H1 (cell line): ENCODE measurements at regions not wholly inside any gene's neighbourhood (a gene's known extent, or its start where the extent isn't known, plus 50 kb on each side); places are given as distances from the start of the nearest gene placed in this dataset.

ENCODE experiments used
- CTCF ChIA-PET: fragments of 300-600 bp; sonication (Branson Sonifier 250); formaldehyde crosslinking; loops from one replicate; lab custom pipeline; 2021; ENCODE audit not compliant: partially characterized antibody; lab: Charles Lee
- POLR2A ChIA-PET: fragments of 300-600 bp; sonication (Branson Sonifier 250); formaldehyde crosslinking; loops from one replicate; lab custom pipeline; 2021; ENCODE audit warnings: inconsistent platforms; ENCODE audit not compliant: partially characterized antibody; lab: Charles Lee
- DNase-seq, 2 experiments: peaks; one replicate each; pipeline versions ENCODE4 v3.0.0 to v3.0.0-alpha.2; 2010 to 2022; ENCODE audit warnings: low spot score in 2 of 2, low read depth in 1 of 2, mixed read lengths in 1 of 2
- FAIRE-seq: peaks from 2 replicates; lab custom pipeline; 2011; peaks lifted over from hg19 to GRCh38; lab: Jason Lieb, UNC
- H2AFZ ChIP-seq: 2 replicates; pipeline ENCODE4 v1.8.1; 2012; ENCODE audit warnings: low read length, inconsistent platforms
- H2AK5ac ChIP-seq: 2 replicates; pipeline ENCODE4 v1.6.1; 2013; ENCODE audit warnings: low read depth, low read length
- H2BK120ac ChIP-seq: replicated peaks from 2 replicates; pipeline ENCODE3; 2013; ENCODE audit warnings: low read depth, low read length, inconsistent platforms
- H2BK12ac ChIP-seq: 2 replicates; pipeline ENCODE4 v1.6.1; 2013; ENCODE audit warnings: low read depth, low read length
- H2BK15ac ChIP-seq: 2 replicates; pipeline ENCODE4 v1.6.1; 2013; ENCODE audit warnings: low read length
- H2BK20ac ChIP-seq: 2 replicates; pipeline ENCODE4 v1.6.1; 2013; ENCODE audit warnings: low read length
- H2BK5ac ChIP-seq: 2 replicates; pipeline ENCODE4 v1.6.1; 2013; ENCODE audit warnings: low read depth, low read length
- H3K14ac ChIP-seq: 2 replicates; pipeline ENCODE4 v1.6.1; 2013; ENCODE audit warnings: inconsistent platforms; ENCODE audit not compliant: insufficient read length
- H3K18ac ChIP-seq: 2 replicates; pipeline ENCODE4 v1.6.1; 2013; ENCODE audit warnings: low read length; ENCODE audit errors: extremely low read depth
- H3K23ac ChIP-seq: 2 replicates; pipeline ENCODE4 v1.6.1; 2013; ENCODE audit warnings: inconsistent platforms; ENCODE audit not compliant: insufficient read length
- H3K23me2 ChIP-seq: 2 replicates; pipeline ENCODE4 v1.6.1; 2013; ENCODE audit warnings: low read depth, low read length
- H3K27ac ChIP-seq: 2 replicates; pipeline ENCODE4 v1.6.1; 2011; ENCODE audit warnings: low read depth, low read length, inconsistent platforms
- H3K27me3 ChIP-seq, 4 experiments: replicated peaks in 1 of 4; 1 replicate in 1 of 4; 2 replicates in 3 of 4; pipeline versions ENCODE4 v1.6.1 to v1.8.1; 2011 to 2013; ENCODE audit warnings: low read length in 3 of 4, mild to moderate bottlenecking in 3 of 4, inconsistent platforms in 2 of 4, mixed read lengths in 2 of 4, moderate library complexity in 1 of 4; ENCODE audit not compliant: control insufficient read depth in 3 of 4, insufficient read depth in 3 of 4; ENCODE audit errors: extremely low read depth in 1 of 4
- H3K36me3 ChIP-seq, 4 experiments: 2 replicates each; pipeline versions ENCODE4 v1.6.1 to v1.8.1; 2011 to 2013; ENCODE audit warnings: mild to moderate bottlenecking in 4 of 4, low read length in 3 of 4, moderate library complexity in 2 of 4, control low read depth in 1 of 4, inconsistent platforms in 1 of 4; ENCODE audit not compliant: insufficient read depth in 4 of 4, control insufficient read depth in 2 of 4
- H3K4ac ChIP-seq: replicated peaks from 2 replicates; pipeline ENCODE3; 2013; ENCODE audit warnings: low read length, low read depth, mixed read lengths, inconsistent platforms; ENCODE audit not compliant: insufficient read length
- H3K4me1 ChIP-seq, 4 experiments: replicated peaks in 1 of 4; 1 replicate in 1 of 4; 2 replicates in 3 of 4; pipeline versions ENCODE4 v1.6.1 to v1.8.1; 2011 to 2013; ENCODE audit warnings: low read length in 3 of 4, inconsistent platforms in 2 of 4, mixed read lengths in 1 of 4; ENCODE audit not compliant: insufficient read depth in 4 of 4, control insufficient read depth in 3 of 4
- H3K4me2 ChIP-seq, 2 experiments: 2 replicates each; pipeline versions ENCODE4 v1.6.1 to v1.8.1; 2011 to 2013; ENCODE audit warnings: low read depth in 2 of 2, low read length in 2 of 2, control low read depth in 1 of 2, inconsistent platforms in 1 of 2, mild to moderate bottlenecking in 1 of 2; ENCODE audit not compliant: insufficient read depth in 1 of 2
- H3K4me3 ChIP-seq, 4 experiments: fragments of 200-600, 300-600 bp in 1 of 4; sonication (generic), shearing (Covaris generic), sonication (Bioruptor Twin) in 1 of 4; 2 replicates each; pipeline versions ENCODE4 v1.5.1 to v1.8.1; 2011 to 2016; ENCODE audit warnings: low read length in 4 of 4, low read depth in 3 of 4, control low read depth in 2 of 4, inconsistent platforms in 2 of 4, mild to moderate bottlenecking in 2 of 4, mixed read lengths in 1 of 4, moderate library complexity in 1 of 4; ENCODE audit not compliant: insufficient read depth in 2 of 4; ENCODE audit errors: extremely low read depth in 1 of 4
- H3K56ac ChIP-seq: replicated peaks from 2 replicates; pipeline ENCODE3; 2013; ENCODE audit warnings: low read depth, mild to moderate bottlenecking, mixed read lengths, low read length, inconsistent platforms; ENCODE audit not compliant: insufficient read length
- H3K79me1 ChIP-seq: 2 replicates; pipeline ENCODE4 v1.6.1; 2013; ENCODE audit warnings: low read depth, low read length, control low read depth
- H3K79me2 ChIP-seq, 2 experiments: 2 replicates each; pipeline versions ENCODE4 v1.6.1 to v1.8.1; 2012 to 2013; ENCODE audit warnings: low read length in 2 of 2, mild to moderate bottlenecking in 2 of 2, inconsistent platforms in 1 of 2; ENCODE audit not compliant: insufficient read depth in 2 of 2, control insufficient read depth in 1 of 2
- H3K9ac ChIP-seq, 4 experiments: replicated peaks in 1 of 4; 1 replicate in 1 of 4; 2 replicates in 3 of 4; pipeline versions ENCODE4 v1.6.1 to v1.8.1; 2011 to 2013; ENCODE audit warnings: low read depth in 3 of 4, low read length in 3 of 4, control low read depth in 2 of 4, mild to moderate bottlenecking in 2 of 4, moderate library complexity in 2 of 4, inconsistent platforms in 1 of 4; ENCODE audit errors: extremely low read depth in 1 of 4
- H3K9me3 ChIP-seq, 2 experiments: 2 replicates each; pipeline versions ENCODE4 v1.6.1 to v1.8.1; 2012 to 2013; ENCODE audit warnings: mild to moderate bottlenecking in 2 of 2, moderate library complexity in 2 of 2, control low read depth in 1 of 2, inconsistent platforms in 1 of 2, low read depth in 1 of 2, low read length in 1 of 2, mixed read lengths in 1 of 2; ENCODE audit not compliant: insufficient read depth in 2 of 2
- H4K20me1 ChIP-seq, 2 experiments: replicated peaks in 1 of 2; 2 replicates each; pipeline versions ENCODE3 to v1.8.1; 2011 to 2013; ENCODE audit warnings: inconsistent platforms in 2 of 2, low read length in 2 of 2, mild to moderate bottlenecking in 1 of 2; ENCODE audit not compliant: insufficient read depth in 2 of 2, control insufficient read depth in 1 of 2
- H4K5ac ChIP-seq: 2 replicates; pipeline ENCODE4 v1.6.1; 2013; ENCODE audit warnings: low read length, low read depth, mixed read lengths, inconsistent platforms; ENCODE audit not compliant: insufficient read length
- H4K8ac ChIP-seq: 2 replicates; pipeline ENCODE4 v1.8.0; 2013; ENCODE audit warnings: mild to moderate bottlenecking, moderate library complexity, low read length, inconsistent platforms; ENCODE audit not compliant: insufficient read depth; ENCODE audit errors: extremely low read depth
- H4K91ac ChIP-seq: replicated peaks from 2 replicates; pipeline ENCODE3; 2013; ENCODE audit warnings: low read length, mixed read lengths, inconsistent platforms; ENCODE audit not compliant: insufficient read length
- CHD1 ChIP-seq: IDR thresholded peaks from 2 replicates; pipeline ENCODE4 v1.6.1; 2012; ENCODE audit warnings: low read depth, low read length, improper control_type of control experiment
- CTBP2 ChIP-seq: IDR thresholded peaks from 2 replicates; pipeline ENCODE4 v1.7.0; 2011; ENCODE audit warnings: borderline replicate concordance, mild to moderate bottlenecking, moderate library complexity, mixed read lengths, low read length; ENCODE audit not compliant: insufficient read depth, insufficient read length
- CTCF ChIP-seq, 3 experiments: IDR thresholded peaks; 1 replicate in 2 of 3; 2 replicates in 1 of 3; pipeline versions ENCODE4 v1.5.1 to v1.6.1; 2011; ENCODE audit warnings: low read length in 3 of 3, mild to moderate bottlenecking in 3 of 3, inconsistent platforms in 2 of 3, low read depth in 1 of 3, moderate library complexity in 1 of 3; ENCODE audit not compliant: insufficient read depth in 1 of 3; ENCODE audit errors: control extremely low read depth in 1 of 3
- EP300 ChIP-seq, 2 experiments: IDR thresholded peaks; 1 replicate in 1 of 2; 2 replicates in 1 of 2; pipeline ENCODE4 v1.6.1; 2011 to 2012; ENCODE audit warnings: low read depth in 2 of 2, low read length in 2 of 2, mild to moderate bottlenecking in 2 of 2, borderline replicate concordance in 1 of 2, inconsistent platforms in 1 of 2, moderate library complexity in 1 of 2
- FOSL1 ChIP-seq: IDR thresholded peaks from 2 replicates; pipeline ENCODE4 v1.6.1; 2011; ENCODE audit warnings: mild to moderate bottlenecking, low read depth, low read length, moderate library complexity; ENCODE audit not compliant: insufficient read depth
- HDAC2 ChIP-seq, 2 experiments: fragments of 300-600 bp in 1 of 2; sonication (generic) in 1 of 2; IDR thresholded peaks; 2 replicates each; pipeline ENCODE4 v1.6.1; 2011 to 2012; ENCODE audit warnings: low read depth in 2 of 2, low read length in 2 of 2, mild to moderate bottlenecking in 2 of 2, moderate library complexity in 2 of 2, borderline replicate concordance in 1 of 2, inconsistent platforms in 1 of 2
- KDM1A ChIP-seq: fragments of 200-600, 300-600 bp; sonication (generic); IDR thresholded peaks from 2 replicates; pipeline ENCODE4 v1.7.1; 2016; ENCODE audit warnings: mild to moderate bottlenecking, low read length, borderline replicate concordance
- KDM5A ChIP-seq: fragments of 200-600 bp; IDR thresholded peaks from 2 replicates; pipeline ENCODE4 v1.7.1; 2012; ENCODE audit warnings: mild to moderate bottlenecking, low read length, inconsistent platforms, mixed read lengths
- RBBP5 ChIP-seq: IDR thresholded peaks from 2 replicates; pipeline ENCODE4 v1.7.1; 2012; ENCODE audit warnings: low read depth, mild to moderate bottlenecking, inconsistent platforms, low read length, moderate library complexity, borderline replicate concordance
- RXRA ChIP-seq: IDR thresholded peaks from 2 replicates; pipeline ENCODE4 v1.6.1; 2011; ENCODE audit warnings: low read depth, mild to moderate bottlenecking, low read length, moderate library complexity; ENCODE audit not compliant: insufficient read depth
- SAP30 ChIP-seq: fragments of 300-600 bp; sonication (generic); IDR thresholded peaks from 2 replicates; pipeline ENCODE4 v1.7.1; 2012; ENCODE audit warnings: low read length, moderate library complexity, mild to moderate bottlenecking, inconsistent platforms; ENCODE audit not compliant: insufficient read depth, insufficient replicate concordance
- WGBS, 2 experiments: shearing (Covaris generic) in 1 of 2; methylation state at CpG; one replicate each; pipeline versions ENCODE4 v1.1.6 to v1.1.7; 2013 to 2015; ENCODE audit warnings: low lambda C conversion rate in 2 of 2, mixed read lengths in 2 of 2, inconsistent platforms in 1 of 2, low coverage in 1 of 2, missing lambda C conversion rate in 1 of 2; ENCODE audit not compliant: insufficient replicate concordance in 2 of 2, insufficient coverage in 1 of 2, insufficient read length in 1 of 2; ENCODE audit errors: extremely low coverage in 1 of 2, missing lambda C conversion rate in 1 of 2; 5-methylcytosine and 5-hydroxymethylcytosine counted together

- ChIA-PET CTCF (no interaction called here), POLR2A (no interaction called here)
- no peak overlapping the region for H2BK12ac ChIP-seq
- H3K27ac ChIP-seq = no peak overlapping the region
- no peaks in the 10 kb centered on the region for H3K79me1 ChIP-seq
- no peaks in the 10 kb centered on the region for H3K27me3 ChIP-seq
- no peak overlapping the region for H3K18ac ChIP-seq
- no peak overlapping the region for H4K8ac ChIP-seq
- no peak overlapping the region for H3K23ac ChIP-seq
- H3K4ac ChIP-seq = no peak overlapping the region
- no peak overlapping the region for H3K4me2 ChIP-seq
- no peaks in the 10 kb centered on the region for H4K20me1 ChIP-seq
- no peak overlapping the region for H2BK15ac ChIP-seq
- no peak overlapping the region for H3K14ac ChIP-seq
- no peak overlapping the region for H2BK20ac ChIP-seq
- H4K5ac ChIP-seq = no peak overlapping the region
- H2AK5ac ChIP-seq = no peak overlapping the region
- H3K56ac ChIP-seq = no peak overlapping the region
- H3K9ac ChIP-seq = no peak overlapping the region
- no peak overlapping the region for H4K91ac ChIP-seq
- H3K9me3 ChIP-seq = peaks cover 0 to 9% of the 10 kb centered on the region in 2 experiments; a peak in 1 of 4 replicates
- H3K79me2 ChIP-seq = no peaks in the 10 kb centered on the region
- no peaks in the 10 kb centered on the region for H3K4me1 ChIP-seq
- FAIRE-seq (no peak), DNase-seq (no peak)
- no peaks in the 10 kb centered on the region for H3K23me2 ChIP-seq
- H3K4me3 ChIP-seq = no peak overlapping the region
- no peaks in the 10 kb centered on the region for H3K36me3 ChIP-seq
- WGBS, 2 experiments = 92% methylated on average over 6 of the region's 6 CpGs; no CpG with 5 or more reads in 1 of the 2 experiments
- no peak overlapping the region for H2BK5ac ChIP-seq
- no peak overlapping the region for H2BK120ac ChIP-seq
- peak overlapping the region; percentile 81; the same call in 1 of the 2 replicates for H2AFZ ChIP-seq
- TF ChIP-seq RXRA (no peak), HDAC2 (IDR thresholded peaks at IDR 0.05; ENCODE audit: borderline replicate concordance in 1 of 2, low read depth in 2 of 2, low read length in 2 of 2) (no peak), CTCF (IDR thresholded peaks at IDR 0.05; ENCODE audit: control extremely low read depth in 1 of 3, insufficient read depth in 1 of 3, low read depth in 1 of 3, low read length in 3 of 3) (no peak), KDM5A (no peak), RBBP5 (no peak), CHD1 (no peak), FOSL1 (no peak), EP300 (IDR thresholded peaks at IDR 0.05; ENCODE audit: borderline replicate concordance in 1 of 2, low read depth in 2 of 2, low read length in 2 of 2) (no peak), CTBP2 (no peak), KDM1A (no peak), SAP30 (no peak)
These were observed 186.3 kb upstream of the MME start for GRCh38 chr3:154893813-154894212.
